Psoas muscle (tissue), 7 donors: ENCODE measurements at regions not wholly inside any gene's neighbourhood (a gene's known extent, or its start where the extent isn't known, plus 50 kb on each side); places are given as distances from the start of the nearest gene placed in this dataset.

Experiments
- ATAC-seq, 4 donors: fragments of 200-7000 bp; cut with Tn5 transposase; one replicate each; pipeline ENCODE4 v1.9.1; 2020; ENCODE audit warnings: moderate library complexity in 3 of 4, mild to moderate bottlenecking in 2 of 4
- DNase-seq, 2 donors: peaks; one replicate each; pipeline ENCODE4 v3.0.0-alpha.2; 2020
- H3K27ac ChIP-seq: fragments of 200-600 bp; one replicate; pipeline ENCODE4 v1.8.0; 2022
- H3K27me3 ChIP-seq, 3 donors: fragments of 200-600 bp in 1 of 3; one replicate each; pipeline versions ENCODE4 v1.6.1 to v1.8.0; 2013 to 2022; ENCODE audit warnings: low read length in 2 of 3, mild to moderate bottlenecking in 2 of 3, moderate library complexity in 1 of 3; ENCODE audit not compliant: insufficient read depth in 3 of 3
- H3K36me3 ChIP-seq, 2 donors: fragments of 200-600 bp in 1 of 2; one replicate each; pipeline versions ENCODE4 v1.6.1 to v1.8.0; 2013 to 2022; ENCODE audit warnings: low read depth in 1 of 2, mild to moderate bottlenecking in 1 of 2, moderate library complexity in 1 of 2; ENCODE audit not compliant: insufficient read depth in 1 of 2
- H3K4me1 ChIP-seq: fragments of 200-600 bp; one replicate; pipeline ENCODE4 v1.8.0; 2022
- H3K4me3 ChIP-seq: fragments of 200-600 bp; one replicate; pipeline ENCODE4 v1.8.0; 2022; ENCODE audit warnings: mild to moderate bottlenecking
- H3K9me3 ChIP-seq: fragments of 200-600 bp; one replicate; pipeline ENCODE4 v1.8.0; 2022
- CTCF ChIP-seq: fragments of 200-600 bp; IDR thresholded peaks from one replicate; pipeline ENCODE4 v1.8.0; 2022; ENCODE audit warnings: antibody characterized with exemption
- WGBS, 3 donors: extraction: QIAGEN DNeasy Blood & Tissue Kit; methylation state at CpG; one replicate each; pipeline versions ENCODE4 v1.1.6 to v1.1.7; 2013; 5-methylcytosine and 5-hydroxymethylcytosine counted together
- intact Hi-C, 2 donors: fragments of 100-400 bp; cut with DNase I; formaldehyde crosslinking; loops; one replicate each; pipeline versions ENCODE4 v1.11.0 to v1.14.2; 2022
- donor health status: healthy with polysubstance abuse.
- donor health status: DM: no; HTN: no; CAD: no; lungs with moderate emphysema.
- donor health status: Bipolar disorder and iron deficiency.
- donor health status: healthy.
- donor health status: DM: yes; HTN: yes; CAD: no.
- donor health status: DM: no; HTN: no; CAD: no.
- donor health status: DM: yes; HTN: yes; CAD: no.

GRCh38 chr7:51980313-51980712, 663.7 kb upstream of the COBL start:
- H3K9me3 ChIP-seq, result no peaks in the 10 kb centered on the region
- H3K4me1 ChIP-seq, result no peaks in the 10 kb centered on the region
- no peak overlapping the region for H3K4me3 ChIP-seq
- DNase-seq (no peak), ATAC-seq (no peak)
- H3K36me3 ChIP-seq, result no peaks in the 10 kb centered on the region
- intact Hi-C loops, result no loop called here
- H3K27ac ChIP-seq, result no peak overlapping the region
- no peaks in the 10 kb centered on the region for H3K27me3 ChIP-seq
- WGBS, 3 donors, result 60 to 80% (median 77%) methylated on average over 2 of the region's 2 CpGs
- TF ChIP-seq CTCF, result no peak

GRCh38 chr7:51977913-51978312, 661.3 kb upstream of the COBL start:
- Histone ChIP-seq H3K27ac (no peak overlapping the region), H3K36me3 (no peaks in the 10 kb centered on the region), H3K27me3 (no peaks in the 10 kb centered on the region), H3K4me3 (no peak overlapping the region), H3K9me3 (no peaks in the 10 kb centered on the region), H3K4me1 (no peaks in the 10 kb centered on the region)
- DNase-seq, result no peak
- no peak for TF ChIP-seq CTCF
- no peak for ATAC-seq
- intact Hi-C loops, result no loop called here

GRCh38 chr7:51973939-51974338, 657.3 kb upstream of the COBL start:
- no peak for TF ChIP-seq CTCF
- DNase-seq (no peak), ATAC-seq (no peak)
- Histone ChIP-seq H3K9me3 (no peaks in the 10 kb centered on the region), H3K27ac (no peak overlapping the region), H3K36me3 (no peaks in the 10 kb centered on the region), H3K4me1 (no peaks in the 10 kb centered on the region), H3K27me3 (no peaks in the 10 kb centered on the region), H3K4me3 (no peak overlapping the region)
- 59 to 71% (median 63%) methylated on average over 3 of the region's 3 CpGs for WGBS, 3 donors
- intact Hi-C loops, result no loop called here

- H3K9me3 ChIP-seq, result no peaks in the 10 kb centered on the region
- no peaks in the 10 kb centered on the region for H3K27me3 ChIP-seq
- no peak overlapping the region for H3K27ac ChIP-seq
- intact Hi-C loops, result no loop called here
- H3K4me1 ChIP-seq, result no peaks in the 10 kb centered on the region
- 77 to 81% (median 78%) methylated on average over 10 of the region's 10 CpGs for WGBS, 3 donors
- H3K36me3 ChIP-seq, result no peaks in the 10 kb centered on the region
- no peak overlapping the region for H3K4me3 ChIP-seq
- no peak for ATAC-seq
- no peak for TF ChIP-seq CTCF
- DNase-seq, result no peak
Measured at GRCh38 chr7:51973071-51973470, 656.5 kb upstream of the COBL start.

GRCh38 chr7:51970961-51971665, 654.5 kb upstream of the COBL start:
- no peak for DNase-seq
- Histone ChIP-seq H3K27ac (no peak overlapping the region), H3K36me3 (no peaks in the 10 kb centered on the region), H3K27me3 (no peaks in the 10 kb centered on the region), H3K4me1 (no peaks in the 10 kb centered on the region), H3K4me3 (no peak overlapping the region), H3K9me3 (no peaks in the 10 kb centered on the region)
- intact Hi-C loops, result no loop called here
- WGBS, 3 donors, result 43 to 50% (median 49%) methylated on average over 4 of the region's 4 CpGs
- ATAC-seq, result no peak
- no peak for TF ChIP-seq CTCF
